GM21360 (cell line): ENCODE measurements at regions not wholly inside any gene's neighbourhood (a gene's known extent, or its start where the extent isn't known, plus 50 kb on each side); places are given as distances from the start of the nearest gene placed in this dataset.

Experiments used
- ATAC-seq: cut with Tn5 transposase; IDR thresholded peaks from one replicate; pipeline ENCODE4 v1.9.1; 2021; ENCODE audit warnings: mild to moderate bottlenecking, moderate library complexity; ENCODE audit not compliant: unreplicated experiment

DNA sequence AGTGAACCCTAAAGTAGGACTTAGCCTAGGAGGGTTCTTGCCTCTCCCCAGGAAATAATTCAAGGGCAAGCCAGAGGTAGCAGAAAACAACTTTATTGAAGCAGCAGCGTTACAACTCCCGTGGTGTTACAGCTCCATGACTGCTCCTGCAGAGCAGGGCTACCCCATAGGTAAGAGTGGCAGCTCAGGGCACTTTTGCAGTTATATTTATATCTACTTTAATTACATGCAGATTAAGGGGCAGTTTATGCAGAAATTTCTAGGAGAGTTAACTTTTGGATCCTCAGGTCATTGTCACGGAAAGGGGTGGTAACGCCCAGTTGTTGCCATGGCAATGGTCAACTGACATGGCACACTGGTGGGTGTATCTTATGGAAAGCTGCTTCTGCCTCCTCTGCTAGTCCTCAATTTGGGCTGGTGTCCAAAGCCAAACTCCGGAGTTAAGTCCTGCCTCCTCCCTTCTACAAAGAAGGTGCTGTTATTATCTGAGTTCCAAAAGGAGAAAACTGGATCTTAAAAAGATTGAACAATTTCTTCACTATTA, 1413.0 kb downstream of the DSC3 start:
- no peak for ATAC-seq

DNA sequence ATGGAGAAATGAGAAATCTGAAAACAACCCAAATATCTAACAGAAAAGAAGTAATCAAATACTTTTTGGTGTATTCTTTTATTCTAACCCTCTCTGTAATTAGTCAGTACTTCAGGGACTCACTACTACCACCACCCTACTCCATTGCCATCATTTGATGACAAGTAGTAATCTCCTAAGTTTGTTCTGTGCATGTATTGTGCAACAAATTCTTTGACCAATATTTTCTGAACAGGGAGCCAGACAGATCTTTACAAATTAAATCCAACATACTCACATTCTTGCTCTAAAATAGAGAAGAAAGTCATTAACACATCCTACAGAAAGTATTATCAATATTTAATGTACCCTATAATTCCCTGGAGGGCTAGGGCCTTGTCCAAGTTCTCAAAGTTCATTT, 1416.4 kb downstream of the DSC3 start:
- ATAC-seq = no peak

DNA sequence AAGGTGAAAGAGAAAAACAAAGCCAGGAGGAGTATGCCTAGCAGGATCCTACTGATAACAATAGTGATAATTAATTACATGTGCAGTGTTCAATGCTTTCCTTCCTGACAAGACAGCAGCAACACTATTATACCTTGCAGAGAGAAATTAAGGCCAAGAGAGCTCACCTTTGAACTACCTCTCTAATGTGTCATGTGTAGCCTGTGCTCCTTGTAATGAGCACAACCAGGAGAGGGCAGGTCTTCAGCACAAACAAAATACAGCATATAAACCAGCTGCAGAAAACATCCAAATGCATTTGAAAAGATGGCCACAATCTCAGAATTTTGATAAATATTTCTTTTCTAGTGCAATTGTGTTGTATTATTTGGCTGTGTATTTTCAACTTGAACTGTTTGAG, 1425.7 kb downstream of the DSC3 start:
- ATAC-seq = no peak

DNA sequence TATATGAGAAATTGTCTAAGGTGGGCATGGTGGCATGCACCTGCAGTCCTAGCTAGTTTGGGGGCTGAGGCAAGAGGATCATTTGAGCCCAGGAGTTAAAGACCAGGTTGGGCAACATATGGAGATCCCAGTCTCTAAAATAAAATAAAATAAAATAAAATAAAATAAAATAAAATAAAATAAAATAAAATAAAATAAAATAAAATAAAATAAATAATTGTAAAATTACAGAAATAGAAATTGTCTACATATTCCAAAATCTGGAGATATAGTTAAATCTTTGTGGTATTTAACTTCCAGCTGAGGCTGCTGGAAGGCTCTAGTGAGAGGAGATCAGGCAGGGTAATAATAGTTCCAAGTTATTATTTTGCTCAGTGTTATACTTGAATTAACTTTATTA, 1432.1 kb upstream of the CDH2 start:
- no peak for ATAC-seq

DNA sequence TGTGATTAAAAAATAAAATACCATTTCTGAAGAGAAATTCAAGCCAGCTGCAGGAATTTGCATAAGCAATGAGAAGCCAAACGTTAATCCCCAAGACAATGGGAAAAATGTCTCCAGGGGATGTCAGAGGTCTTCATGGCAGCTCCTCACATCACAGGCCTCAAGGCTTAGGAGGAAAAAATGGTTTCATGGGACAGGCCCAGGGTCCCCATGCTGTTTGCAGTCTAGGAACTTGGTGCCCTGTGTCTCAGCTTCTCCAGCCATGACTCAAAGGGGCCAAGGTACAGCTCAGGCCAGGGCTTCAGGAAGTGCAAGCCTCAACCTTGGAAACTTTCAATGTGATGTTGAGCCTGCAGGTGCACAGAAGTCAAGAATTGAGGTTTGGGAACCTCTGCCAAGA, 1428.4 kb upstream of the CDH2 start:
- no peak for ATAC-seq

DNA sequence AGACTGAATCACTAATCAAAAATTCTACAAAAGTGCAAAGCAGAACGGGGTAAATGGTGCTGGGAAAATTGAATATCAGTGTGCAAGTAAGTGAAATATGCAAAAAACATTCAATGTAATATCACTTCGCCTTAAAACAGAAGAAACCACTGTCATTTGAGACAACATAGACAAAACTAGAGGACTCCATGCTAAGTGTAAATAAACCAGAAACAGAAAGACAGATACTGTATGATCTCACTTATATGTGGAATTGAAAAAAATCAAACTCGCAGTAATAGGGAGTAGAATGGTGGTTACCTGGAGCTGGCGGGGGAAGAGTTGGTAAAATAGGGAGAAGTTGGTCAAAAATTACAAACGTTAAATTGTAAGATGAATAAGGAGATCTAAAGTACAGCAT, 1420.0 kb upstream of the CDH2 start:
- ATAC-seq = no peak

GRCh38 chr18:29594493-29594892, 1417.6 kb upstream of the CDH2 start:
- ATAC-seq = no peak

- no peak for ATAC-seq
Measured at GRCh38 chr18:29588446-29589100, 1411.6 kb upstream of the CDH2 start.

DNA sequence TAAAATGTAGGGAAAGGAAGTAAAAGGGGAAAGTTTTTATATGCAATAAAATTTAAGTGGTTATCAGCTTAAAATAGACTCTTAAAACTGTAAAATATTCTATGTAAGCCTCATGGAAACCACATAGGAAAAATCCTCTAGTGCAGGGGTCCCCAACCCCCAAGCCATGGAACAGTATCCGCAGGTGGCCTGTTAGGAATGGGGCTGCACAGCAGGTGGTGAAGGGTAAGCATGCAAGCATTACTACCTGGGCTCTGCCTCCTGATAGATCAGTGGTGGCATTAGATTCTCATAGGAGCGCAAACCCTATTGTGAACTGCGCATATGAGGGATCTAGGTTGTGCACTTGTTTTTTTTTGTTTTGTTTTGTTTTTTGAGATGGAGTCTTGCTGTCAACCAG, 1409.3 kb upstream of the CDH2 start:
- ATAC-seq = no peak

DNA sequence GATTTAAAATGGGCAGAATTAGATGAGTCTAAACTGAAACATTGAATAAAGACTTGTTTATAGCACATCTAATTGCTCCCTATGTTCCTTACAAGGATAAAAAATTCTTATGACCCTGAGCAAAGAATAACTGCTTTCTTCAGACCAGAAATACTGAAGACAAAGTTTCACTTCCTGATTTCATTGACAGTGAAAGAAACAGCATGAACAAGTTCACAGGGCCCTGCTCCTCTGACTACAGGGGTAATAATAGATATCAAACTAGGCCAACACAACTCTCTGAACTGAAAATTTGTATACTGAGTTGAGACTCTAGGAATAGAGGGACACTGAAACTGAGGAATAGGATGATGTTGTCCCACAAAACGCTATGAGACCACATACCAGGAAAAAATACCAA, 1383.3 kb upstream of the CDH2 start:
- ATAC-seq = peak; percentile 81

DNA sequence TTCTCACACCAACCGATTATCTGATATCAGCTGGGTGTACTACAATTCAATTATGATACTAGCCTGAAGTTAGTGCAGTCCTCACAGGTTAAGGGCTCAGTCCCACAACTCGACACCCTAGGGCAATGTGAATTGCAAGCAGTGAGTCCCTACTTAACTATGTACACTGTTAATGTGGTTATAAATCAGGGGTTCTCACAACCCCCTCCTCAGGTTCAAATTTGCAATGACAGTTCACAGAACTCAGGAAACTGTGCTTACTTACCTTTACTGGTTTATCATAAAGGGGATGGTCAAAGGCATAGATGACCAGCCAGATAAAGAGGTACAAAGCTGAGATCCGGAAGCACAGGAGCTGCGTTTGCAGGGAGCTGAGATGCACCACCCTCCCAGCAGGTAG, 1379.1 kb upstream of the CDH2 start:
- ATAC-seq = no peak

- no peak for ATAC-seq
Measured at GRCh38 chr18:29549759-29550158, 1372.8 kb upstream of the CDH2 start.

GRCh38 chr18:29547626-29548025, 1370.7 kb upstream of the CDH2 start:
- no peak for ATAC-seq

DNA sequence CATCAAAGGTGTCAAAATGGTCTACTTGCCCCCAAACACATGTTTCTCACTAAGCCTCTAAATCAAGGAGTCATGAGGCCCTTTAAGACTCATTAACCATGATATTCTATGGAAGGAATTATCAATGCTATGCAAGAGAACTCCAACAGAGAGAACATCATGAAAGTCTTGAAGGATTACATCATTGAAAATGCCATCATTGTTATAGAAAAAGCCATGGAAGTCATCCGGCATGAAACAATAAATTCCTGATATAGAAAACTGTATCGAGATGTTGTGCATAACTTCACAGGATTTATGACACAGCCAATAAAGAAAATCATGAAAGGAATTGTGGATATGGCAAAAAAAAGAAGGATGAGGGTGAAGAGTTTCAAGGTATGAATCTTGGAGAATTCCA, 1363.6 kb upstream of the CDH2 start:
- no peak for ATAC-seq

- no peak for ATAC-seq
Measured at GRCh38 chr18:29531746-29532145, 1354.8 kb upstream of the CDH2 start.

- no peak for ATAC-seq
Measured at GRCh38 chr18:29523371-29523770, 1346.4 kb upstream of the CDH2 start.

DNA sequence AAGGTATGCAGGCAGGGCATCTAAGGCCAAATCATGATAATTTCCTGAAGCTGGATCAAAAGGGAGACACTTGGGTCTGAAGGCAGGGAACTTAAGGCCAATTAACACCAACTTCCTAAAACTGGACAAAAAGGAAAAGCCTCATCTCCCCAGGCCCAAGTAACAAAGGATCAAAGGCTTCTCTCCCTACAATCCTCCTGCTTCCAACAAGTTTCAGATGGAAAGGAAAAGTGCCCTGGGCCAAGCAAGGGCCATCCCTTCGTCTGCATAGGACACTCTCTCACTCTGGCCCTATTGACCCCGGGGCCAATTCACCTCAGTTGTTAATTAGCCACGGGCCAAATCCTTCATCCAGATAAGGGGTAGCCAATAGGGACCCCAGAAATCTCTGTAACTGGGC, 1335.8 kb upstream of the CDH2 start:
- ATAC-seq = no peak

- no peak for ATAC-seq
Measured at GRCh38 chr18:29512203-29512602, 1335.3 kb upstream of the CDH2 start.

DNA sequence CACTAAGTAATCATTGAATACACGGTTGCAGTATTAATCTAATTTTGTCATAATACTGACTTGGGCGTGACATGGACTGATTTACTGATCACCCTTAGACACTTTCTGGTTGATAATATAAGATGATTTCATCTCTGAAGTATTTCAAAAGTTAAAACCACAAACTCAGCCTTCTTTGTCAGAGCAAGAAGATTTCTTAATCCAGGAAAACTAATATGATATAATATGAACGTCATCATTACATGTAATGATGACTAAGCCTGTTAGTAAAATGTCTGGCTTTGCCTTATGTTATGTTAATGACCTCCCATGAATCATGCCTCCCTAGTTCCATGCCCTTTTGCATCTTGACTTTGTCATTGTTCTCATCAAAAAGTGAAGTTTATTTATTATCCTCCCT, 1325.0 kb upstream of the CDH2 start:
- no peak for ATAC-seq

GRCh38 chr18:29496152-29496680, 1319.3 kb upstream of the CDH2 start:
- ATAC-seq = no peak

- ATAC-seq = no peak
Measured at GRCh38 chr18:29494371-29494770, 1317.4 kb upstream of the CDH2 start.

DNA sequence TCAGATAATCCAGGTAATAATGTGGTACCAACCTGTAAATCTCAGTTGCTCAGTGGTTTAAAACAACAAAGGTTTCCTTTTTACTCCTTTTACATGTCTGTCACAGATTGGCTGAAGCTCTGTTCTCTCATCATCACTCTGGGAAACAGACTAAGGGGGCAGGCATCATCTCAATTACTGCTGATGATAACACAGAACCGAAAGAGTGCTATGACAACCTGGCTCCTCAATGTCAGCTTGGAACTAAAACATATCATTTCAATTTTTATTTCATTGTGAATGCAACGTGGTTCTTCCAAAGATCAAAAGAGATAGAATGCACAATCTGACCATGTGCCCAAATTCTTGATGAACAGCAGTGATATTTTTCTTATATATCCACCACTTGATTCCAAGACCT, 1315.0 kb upstream of the CDH2 start:
- ATAC-seq = no peak

GRCh38 chr18:29488617-29489016, 1311.7 kb upstream of the CDH2 start:
- ATAC-seq = no peak
